ENCODE measurements at regions not wholly inside any gene's neighbourhood (a gene's known extent, or its start where the extent isn't known, plus 50 kb on each side); places are given as distances from the start of the nearest gene placed in this dataset.
A peak's percentile ranks its signal among the peaks of the same experiment; 100 is the strongest.

DNA sequence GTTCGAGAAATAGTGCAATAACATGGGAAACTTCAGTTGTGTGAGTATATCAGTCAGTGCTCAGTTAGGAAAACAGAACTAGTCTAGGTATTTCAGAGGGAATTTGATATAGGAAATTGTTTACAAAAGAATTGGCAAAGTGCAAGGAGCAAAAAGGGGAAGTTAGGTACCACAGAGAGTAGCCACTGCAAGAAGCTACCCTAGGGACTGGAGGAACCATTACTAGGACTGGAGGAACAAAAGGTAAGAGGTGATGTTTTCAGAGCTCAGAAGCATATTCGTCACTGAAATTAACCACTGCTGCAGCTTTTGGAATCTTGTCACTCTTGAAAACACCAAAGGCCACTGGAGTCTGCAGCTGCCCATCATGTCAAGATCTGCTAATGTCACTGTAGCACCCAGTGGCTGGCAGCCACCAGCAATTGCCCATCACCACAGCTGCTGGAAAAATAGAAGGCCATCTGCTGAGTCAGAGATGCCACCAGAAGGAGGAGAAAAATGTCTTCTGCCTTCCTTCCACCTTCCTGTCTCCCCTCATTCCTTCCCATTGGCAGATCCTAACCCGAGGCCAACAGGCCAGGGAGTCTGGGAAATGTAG, 160.6 kb upstream of the RPS6KA3 start:
- Mint-ChIP-seq H3K27ac (no peak overlapping the region), H3K36me3 (ENCODE audit: low read depth) (peaks cover 4% of the 10 kb centered on the region), H3K27me3 (ENCODE audit: low read depth) (no peaks in the 10 kb centered on the region), H3K4me1 (ENCODE audit: low read depth) (peaks cover 4% of the 10 kb centered on the region), H3K9me3 (ENCODE audit: insufficient read depth) (no peaks in the 10 kb centered on the region), H3K4me3 (no peak overlapping the region)
- ChIA-PET POLR2A (no interaction called here), CTCF (interaction anchor here (2.0 kb wide), 1 partner anchor 12 kb away, joined by 4 read pairs; no protein-coding TSS in a partner anchor)
- no peak for ATAC-seq
- no peak for DNase-seq

DNA sequence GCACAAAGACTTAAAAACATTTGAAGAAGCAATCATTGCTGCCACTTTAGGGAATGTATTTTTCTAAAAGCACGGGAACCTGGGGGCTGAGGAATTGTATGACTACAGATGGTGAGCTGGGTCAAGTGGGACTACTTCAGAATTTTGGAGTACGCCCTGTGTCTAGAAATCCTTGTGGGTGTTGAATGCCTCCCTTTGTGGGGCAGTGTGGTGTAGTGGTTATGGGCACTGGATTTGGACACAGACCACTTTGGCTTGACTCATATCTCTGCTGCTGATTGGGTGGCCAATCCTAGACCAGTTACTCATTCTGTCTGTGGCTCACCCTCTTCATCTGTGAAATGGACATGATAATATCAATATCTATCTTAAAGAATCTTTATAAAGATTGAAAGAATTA, 155.0 kb upstream of the RPS6KA3 start:
- no peak overlapping the region for H3K4me3 Mint-ChIP-seq
- ChIA-PET CTCF (no interaction called here), POLR2A (no interaction called here)

DNA sequence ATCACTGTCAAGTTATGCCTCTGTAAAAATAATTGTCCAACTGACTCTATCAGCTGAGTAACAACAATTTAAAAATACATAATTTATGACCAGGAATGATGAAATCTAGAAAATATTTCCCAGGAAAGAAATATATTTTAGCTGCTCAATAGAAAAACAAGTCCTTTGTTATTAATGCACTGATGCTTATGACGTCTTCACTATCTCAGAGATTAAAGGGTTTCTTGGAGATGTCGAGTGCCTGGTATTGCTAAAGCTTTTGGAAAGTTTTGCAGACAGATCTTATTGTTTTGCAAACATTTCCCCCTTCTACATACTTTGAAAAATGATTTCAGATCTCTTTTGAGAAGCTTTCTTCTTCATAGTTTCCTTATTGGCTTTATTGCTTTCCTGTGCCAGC, 154.6 kb upstream of the RPS6KA3 start:
- H3K36me3 Mint-ChIP-seq (ENCODE audit: low read depth), result peaks cover 4% of the 10 kb centered on the region
- no peaks in the 10 kb centered on the region for H3K9me3 Mint-ChIP-seq (ENCODE audit: insufficient read depth)
- no peaks in the 10 kb centered on the region for H3K27me3 Mint-ChIP-seq (ENCODE audit: low read depth)
- H3K27ac Mint-ChIP-seq, result no peak overlapping the region
- ChIA-PET POLR2A (no interaction called here), CTCF (no interaction called here)
- no peak for ATAC-seq
- peaks cover 29% of the 10 kb centered on the region for H3K4me1 Mint-ChIP-seq (ENCODE audit: low read depth)
- no peak overlapping the region for H3K4me3 Mint-ChIP-seq
- no peak for DNase-seq

More for the DNA sequence above, 155.0 kb upstream of the RPS6KA3 start:
- no peaks in the 10 kb centered on the region for H3K9me3 Mint-ChIP-seq (ENCODE audit: insufficient read depth)
- DNase-seq (no peak), ATAC-seq (no peak)
- H3K4me1 Mint-ChIP-seq (ENCODE audit: low read depth), result peaks cover 29% of the 10 kb centered on the region
- peaks cover 4% of the 10 kb centered on the region for H3K36me3 Mint-ChIP-seq (ENCODE audit: low read depth)
- H3K27ac Mint-ChIP-seq, result no peak overlapping the region
- H3K27me3 Mint-ChIP-seq (ENCODE audit: low read depth), result no peaks in the 10 kb centered on the region

DNA sequence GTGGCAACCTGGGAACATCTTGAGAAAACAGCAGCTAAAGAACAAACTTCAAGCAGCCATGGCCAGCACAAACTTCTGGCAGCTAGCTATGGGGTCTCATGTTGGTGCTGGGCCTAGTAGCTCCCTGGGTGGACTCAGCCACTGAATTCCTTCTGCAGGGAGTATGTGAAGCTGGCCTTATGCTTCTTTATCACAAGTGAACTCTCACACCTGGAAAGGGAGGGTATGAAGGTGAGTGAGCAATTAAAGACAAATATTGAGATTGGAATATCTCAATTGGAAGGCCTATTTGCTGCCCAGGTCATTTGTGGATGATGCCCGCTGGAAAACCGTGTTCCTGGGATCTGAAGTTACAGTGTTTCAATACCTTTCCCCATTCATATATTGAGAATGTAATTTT, 153.3 kb upstream of the RPS6KA3 start:
- H3K4me3 Mint-ChIP-seq, result no peak overlapping the region
- no peak overlapping the region for H3K27ac Mint-ChIP-seq
- peaks cover 8% of the 10 kb centered on the region for H3K36me3 Mint-ChIP-seq (ENCODE audit: low read depth)
- no peaks in the 10 kb centered on the region for H3K27me3 Mint-ChIP-seq (ENCODE audit: low read depth)
- ChIA-PET CTCF (interaction anchor here (1.8 kb wide), 1 partner anchor 18 kb away, joined by 5 read pairs; no protein-coding TSS in a partner anchor), POLR2A (no interaction called here)
- ATAC-seq (no peak), DNase-seq (no peak)
- peaks cover 4% of the 10 kb centered on the region for H3K9me3 Mint-ChIP-seq (ENCODE audit: insufficient read depth)
- H3K4me1 Mint-ChIP-seq (ENCODE audit: low read depth), result peaks cover 35% of the 10 kb centered on the region

DNA sequence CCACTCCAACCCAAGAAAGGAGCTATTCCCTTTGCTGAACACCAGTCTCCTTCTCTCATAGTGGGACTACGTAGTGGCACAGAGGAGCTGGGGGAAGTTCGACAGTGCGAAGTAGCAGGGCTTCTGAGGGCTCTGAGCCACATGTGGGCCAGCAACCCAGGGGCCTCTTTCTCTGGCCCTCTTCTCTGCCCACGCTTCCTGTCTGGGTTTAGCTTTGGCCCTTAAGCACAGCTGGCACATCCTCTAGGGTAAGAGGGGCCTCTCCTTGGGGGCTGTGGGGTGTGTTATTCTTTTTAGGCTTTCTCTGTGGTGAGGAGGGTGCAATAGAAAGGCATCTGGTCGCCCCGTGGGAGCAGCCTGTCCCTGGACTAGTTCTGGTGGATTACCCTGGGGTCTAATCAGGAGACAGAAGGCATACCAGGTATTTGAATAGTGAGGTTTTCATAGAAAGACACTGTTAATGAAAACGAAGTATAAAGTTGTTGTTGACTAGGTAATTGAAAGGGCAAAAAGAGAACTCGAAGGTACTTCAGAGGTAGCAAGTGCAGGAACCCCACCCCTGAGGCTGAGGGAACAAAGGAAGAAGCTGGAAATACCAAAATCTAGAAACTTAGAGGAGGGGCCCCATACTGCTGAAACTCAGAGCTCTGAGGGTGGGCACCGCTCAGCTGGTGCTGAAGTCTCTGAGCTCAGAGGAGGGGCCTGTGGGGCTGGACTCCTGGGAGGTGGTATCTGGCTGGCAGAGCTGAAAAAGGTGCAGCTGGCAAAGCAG, 151.9 kb upstream of the RPS6KA3 start:
- ChIA-PET POLR2A (interaction anchor here (0.6 kb wide), 1 partner anchor 82 kb away, joined by 3 read pairs; no protein-coding TSS in a partner anchor), CTCF (interaction anchor here (1.3 to 1.8 kb wide), 2 partner anchors 14 to 19 kb away, joined by 4 to 5 read pairs; no protein-coding TSS in a partner anchor)
- peaks cover 4% of the 10 kb centered on the region for H3K9me3 Mint-ChIP-seq (ENCODE audit: insufficient read depth)
- peak overlapping the region; percentile 77 for H3K27ac Mint-ChIP-seq
- peak overlapping the region; percentile 22 for H3K4me3 Mint-ChIP-seq
- peaks cover 50% of the 10 kb centered on the region for H3K4me1 Mint-ChIP-seq (ENCODE audit: low read depth)
- H3K27me3 Mint-ChIP-seq (ENCODE audit: low read depth), result no peaks in the 10 kb centered on the region
- peak; percentile 48 for ATAC-seq
- no peak for DNase-seq
- peaks cover 4% of the 10 kb centered on the region for H3K36me3 Mint-ChIP-seq (ENCODE audit: low read depth)

DNA sequence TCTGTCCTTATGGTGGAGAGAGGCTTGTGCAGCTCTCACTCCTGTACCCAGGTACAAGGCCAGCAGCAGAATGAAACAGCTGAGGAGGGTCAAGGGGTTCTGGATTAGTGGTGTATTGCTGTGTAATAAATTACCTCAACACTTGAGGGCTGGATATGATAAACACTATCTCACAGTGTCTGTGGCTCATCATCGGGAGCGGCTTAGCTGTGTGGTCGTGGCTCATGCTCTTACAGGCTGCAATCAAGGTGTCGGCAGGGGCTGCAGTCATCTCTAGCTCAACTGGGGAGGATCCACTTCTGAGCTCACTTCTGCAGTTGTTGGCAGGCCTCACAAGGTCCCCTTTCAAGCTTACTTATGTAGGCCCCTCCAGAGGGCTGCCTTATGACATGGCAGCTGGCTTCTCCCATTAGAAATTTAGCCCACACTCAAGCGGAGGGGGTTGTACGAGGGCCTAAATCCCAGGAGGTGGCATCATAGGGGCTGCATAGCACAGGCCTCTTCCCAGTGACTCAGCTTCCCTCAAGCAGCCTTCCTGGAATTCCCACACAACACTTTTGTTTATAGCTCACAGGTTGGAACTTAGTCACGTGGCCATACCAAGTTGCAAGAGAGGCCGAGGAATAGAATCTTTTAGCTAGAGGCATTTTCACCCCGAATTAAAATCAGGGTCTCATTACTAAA, 148.2 kb upstream of the RPS6KA3 start:
- POLR2A ChIA-PET, result interaction anchor here (0.8 to 1.6 kb wide), 2 partner anchors 20 to 22 kb away, joined by 3 to 6 read pairs; no protein-coding TSS in a partner anchor
- DNase-seq, result peak; percentile 31
- peaks cover 58% of the 10 kb centered on the region for H3K4me1 Mint-ChIP-seq (ENCODE audit: low read depth)

DNA sequence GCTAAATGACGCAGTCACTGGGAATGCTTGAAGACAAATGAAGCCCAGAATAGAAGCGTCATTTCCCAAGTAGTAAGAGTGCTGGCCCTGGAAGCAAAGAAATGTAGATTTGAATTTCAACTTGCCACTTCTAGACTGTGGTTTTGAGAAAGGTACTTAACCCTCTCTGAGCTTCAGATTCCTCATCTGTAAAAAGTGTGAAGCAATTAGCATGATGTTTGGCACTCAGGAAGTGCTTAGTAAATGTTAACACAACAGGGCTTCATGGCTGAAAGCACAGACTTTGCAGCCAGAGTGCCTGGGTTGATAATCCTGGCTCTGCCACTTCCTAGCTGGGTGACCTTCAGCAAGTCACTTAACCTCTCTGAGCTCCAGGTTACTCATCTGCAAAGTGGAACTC, 147.4 kb upstream of the RPS6KA3 start:
- H3K4me1 Mint-ChIP-seq (ENCODE audit: low read depth), result peaks cover 54% of the 10 kb centered on the region
- POLR2A ChIA-PET, result interaction anchor here (0.6 to 1.6 kb wide), 3 partner anchors 21 to 140 kb away, joined by 3 to 6 read pairs (median 3); no protein-coding TSS in a partner anchor
- CTCF ChIA-PET, result interaction anchor here (0.8 to 2.7 kb wide), 7 partner anchors 10 to 161 kb away, joined by 3 to 13 read pairs (median 3); no protein-coding TSS in a partner anchor
- peaks cover 4% of the 10 kb centered on the region for H3K9me3 Mint-ChIP-seq (ENCODE audit: insufficient read depth)
- H3K36me3 Mint-ChIP-seq (ENCODE audit: low read depth), result peaks cover 8% of the 10 kb centered on the region
- H3K27me3 Mint-ChIP-seq (ENCODE audit: low read depth), result no peaks in the 10 kb centered on the region
- DNase-seq (no peak), ATAC-seq (no peak)
- H3K4me3 Mint-ChIP-seq, result no peak overlapping the region
- peak overlapping the region; percentile 90 for H3K27ac Mint-ChIP-seq

More for the DNA sequence above, 148.2 kb upstream of the RPS6KA3 start:
- peak; percentile 8 for ATAC-seq
- Mint-ChIP-seq H3K27me3 (ENCODE audit: low read depth) (no peaks in the 10 kb centered on the region), H3K36me3 (ENCODE audit: low read depth) (peaks cover 8% of the 10 kb centered on the region), H3K9me3 (ENCODE audit: insufficient read depth) (peaks cover 4% of the 10 kb centered on the region), H3K27ac (peak overlapping the region; percentile 90), H3K4me3 (no peak overlapping the region)
- CTCF ChIA-PET, result interaction anchor here (1.1 to 2.7 kb wide), 6 partner anchors 12 to 162 kb away, joined by 3 to 13 read pairs (median 6); no protein-coding TSS in a partner anchor

DNA sequence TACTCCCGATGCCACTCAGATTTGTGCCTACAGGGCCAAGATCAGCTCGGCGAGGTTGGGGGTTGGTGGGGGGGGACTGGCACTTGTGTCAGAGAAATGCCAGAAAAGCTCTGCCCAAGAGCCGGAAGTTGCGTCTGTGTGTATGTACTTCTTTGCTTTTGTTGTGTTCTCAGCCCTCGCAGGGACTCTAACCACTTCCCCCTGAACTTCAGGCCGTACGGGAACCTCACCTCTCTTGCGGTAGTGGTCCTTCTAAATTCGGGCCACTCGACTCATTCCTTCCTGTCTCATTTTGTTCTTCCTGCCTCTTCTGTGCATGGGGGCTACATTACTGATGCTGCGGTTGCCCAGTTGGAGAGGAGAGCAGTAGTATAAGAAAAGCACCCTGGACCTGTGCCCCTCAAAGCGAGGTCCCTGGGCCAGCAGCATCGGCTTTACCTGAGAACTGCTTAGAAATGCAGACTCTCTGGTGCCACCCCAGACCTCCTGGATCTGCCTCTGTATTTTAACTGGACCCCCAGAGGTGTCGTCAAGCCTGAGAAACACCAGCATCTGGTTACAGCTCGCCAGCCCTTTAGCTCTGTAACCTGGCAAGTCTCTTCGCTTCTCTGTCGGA, 146.3 kb upstream of the RPS6KA3 start:
- ChIA-PET POLR2A (no interaction called here), CTCF (no interaction called here)

DNA sequence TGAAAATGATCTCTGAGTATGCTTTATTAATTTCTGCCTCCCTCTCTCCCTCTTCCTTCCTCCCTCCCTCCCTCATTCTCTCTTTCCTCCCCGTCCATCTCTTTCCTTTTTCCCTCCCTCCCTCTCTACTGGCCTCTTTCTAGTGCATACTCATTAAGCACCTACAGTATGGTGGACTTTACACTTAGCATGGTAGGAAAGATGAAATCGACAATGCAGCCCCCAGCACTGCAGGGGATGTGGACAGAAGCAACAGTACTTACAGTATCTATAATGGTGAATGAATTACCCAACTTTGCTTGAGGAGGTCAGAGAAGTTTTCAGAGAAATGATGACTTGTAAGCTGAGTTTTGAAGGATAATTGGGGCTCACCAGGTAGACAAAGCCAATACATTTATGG, 143.8 kb upstream of the RPS6KA3 start:
- peaks cover under 1% of the 10 kb centered on the region for H3K9me3 Mint-ChIP-seq (ENCODE audit: insufficient read depth)
- H3K4me3 Mint-ChIP-seq, result no peak overlapping the region
- no peak overlapping the region for H3K27ac Mint-ChIP-seq
- ChIA-PET CTCF (interaction anchor here (1.4 kb wide), 1 partner anchor 17 kb away, joined by 5 read pairs; no protein-coding TSS in a partner anchor), POLR2A (no interaction called here)
- ATAC-seq (no peak), DNase-seq (no peak)
- no peaks in the 10 kb centered on the region for H3K27me3 Mint-ChIP-seq (ENCODE audit: low read depth)
- H3K4me1 Mint-ChIP-seq (ENCODE audit: low read depth), result peaks cover 36% of the 10 kb centered on the region
- H3K36me3 Mint-ChIP-seq (ENCODE audit: low read depth), result peaks cover 6% of the 10 kb centered on the region

More for the DNA sequence above, 146.3 kb upstream of the RPS6KA3 start:
- peak overlapping the region; percentile 48 for H3K4me3 Mint-ChIP-seq
- peaks cover 44% of the 10 kb centered on the region for H3K4me1 Mint-ChIP-seq (ENCODE audit: low read depth)
- ATAC-seq (peak; percentile 91), DNase-seq (peak; percentile 76)
- H3K27me3 Mint-ChIP-seq (ENCODE audit: low read depth), result no peaks in the 10 kb centered on the region
- peaks cover 4% of the 10 kb centered on the region for H3K9me3 Mint-ChIP-seq (ENCODE audit: insufficient read depth)
- peaks cover 8% of the 10 kb centered on the region for H3K36me3 Mint-ChIP-seq (ENCODE audit: low read depth)
- H3K27ac Mint-ChIP-seq, result peak overlapping the region; percentile 90

DNA sequence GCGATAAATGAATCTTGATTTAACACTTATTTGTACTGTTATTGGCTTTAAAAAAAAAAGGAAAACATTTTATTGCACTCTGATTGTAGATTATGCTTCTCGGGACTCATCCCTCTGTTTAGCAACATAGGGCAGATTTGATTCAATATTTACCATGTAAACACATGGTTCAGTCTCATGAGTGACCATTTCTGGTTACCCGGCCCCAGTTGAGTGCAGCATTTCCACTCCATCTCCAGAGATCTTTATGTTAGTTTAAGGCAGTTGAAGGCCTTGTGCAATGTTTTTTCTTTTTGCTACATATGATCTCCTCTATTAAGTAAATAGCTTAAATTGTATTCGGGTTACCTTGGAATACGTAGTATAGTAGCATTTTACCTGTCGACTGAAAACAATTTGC, 143.3 kb upstream of the RPS6KA3 start:
- Mint-ChIP-seq H3K4me3 (no peak overlapping the region), H3K27ac (no peak overlapping the region), H3K36me3 (ENCODE audit: low read depth) (peaks cover 4% of the 10 kb centered on the region), H3K9me3 (ENCODE audit: insufficient read depth) (no peaks in the 10 kb centered on the region), H3K27me3 (ENCODE audit: low read depth) (no peaks in the 10 kb centered on the region), H3K4me1 (ENCODE audit: low read depth) (peaks cover 33% of the 10 kb centered on the region)
- ChIA-PET POLR2A (no interaction called here), CTCF (no interaction called here)
- ATAC-seq (no peak), DNase-seq (no peak)

DNA sequence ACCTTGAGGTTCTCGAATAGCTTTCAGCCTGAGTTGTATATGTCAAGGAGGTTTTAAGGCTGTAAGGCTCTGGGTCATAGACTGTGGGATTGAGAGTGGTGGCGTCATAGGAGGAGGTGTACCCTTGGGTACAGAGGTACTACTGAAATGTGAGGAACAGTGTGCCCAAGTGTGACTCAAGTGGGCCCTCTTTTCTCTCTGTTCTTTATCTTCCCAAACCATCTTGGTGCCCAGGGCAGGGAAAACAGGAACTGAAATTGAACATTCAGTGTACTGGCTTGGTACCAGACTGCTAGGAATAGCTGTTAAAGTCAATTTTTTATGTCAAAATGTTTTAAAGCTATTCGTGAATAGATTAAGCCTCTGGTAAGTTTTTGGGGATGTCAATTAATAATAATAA, 136.2 kb upstream of the RPS6KA3 start:
- no peak overlapping the region for H3K27ac Mint-ChIP-seq
- no peaks in the 10 kb centered on the region for H3K36me3 Mint-ChIP-seq (ENCODE audit: low read depth)
- no peaks in the 10 kb centered on the region for H3K27me3 Mint-ChIP-seq (ENCODE audit: low read depth)
- ATAC-seq, result no peak
- ChIA-PET POLR2A (no interaction called here), CTCF (no interaction called here)
- H3K9me3 Mint-ChIP-seq (ENCODE audit: insufficient read depth), result no peaks in the 10 kb centered on the region
- H3K4me3 Mint-ChIP-seq, result no peak overlapping the region
- peaks cover 7% of the 10 kb centered on the region for H3K4me1 Mint-ChIP-seq (ENCODE audit: low read depth)
- DNase-seq, result no peak

All from activated CD8-positive, alpha-beta T cell treated with anti-CD3 and anti-CD28 coated beads, Interleukin-2, amount 10 ng/mL, durations not matched to agents 7 days and 5 days (primary cell).